CD4-positive, CD25-positive, alpha-beta regulatory T cell (primary cell): ENCODE measurements at regions not wholly inside any gene's neighbourhood (a gene's known extent, or its start where the extent isn't known, plus 50 kb on each side); places are given as distances from the start of the nearest gene placed in this dataset.

Source experiments
- ATAC-seq, 2 donors: fragments of 150-1000 bp; cut with Tn5 transposase; one replicate each; pipeline ENCODE4 v1.10.0; 2021; ENCODE audit warnings: low read depth in 2 of 2, moderate number of reproducible peaks in 2 of 2, moderate library complexity in 1 of 2
- DNase-seq, 3 donors: peaks; one replicate each; pipeline versions ENCODE4 v3.0.0 to v3.0.0-alpha.2; 2012 to 2022; ENCODE audit warnings: mixed read lengths in 1 of 3
- H3K27ac ChIP-seq: one replicate; pipeline ENCODE4 v1.7.0; 2013; ENCODE audit warnings: mild to moderate bottlenecking, low read length; ENCODE audit not compliant: insufficient read depth, poor library complexity, severe bottlenecking
- H3K27me3 ChIP-seq: one replicate; pipeline ENCODE4 v1.7.0; 2013; ENCODE audit warnings: low read length; ENCODE audit not compliant: control insufficient read depth, insufficient read depth
- H3K36me3 ChIP-seq: one replicate; pipeline ENCODE4 v1.7.0; 2013; ENCODE audit warnings: mild to moderate bottlenecking, low read length, moderate library complexity; ENCODE audit not compliant: control insufficient read depth, insufficient read depth
- H3K4me1 ChIP-seq: 2 replicates; pipeline ENCODE4 v1.7.0; 2013; ENCODE audit warnings: mild to moderate bottlenecking, low read length; ENCODE audit not compliant: insufficient read depth, control insufficient read depth, poor library complexity, severe bottlenecking
- H3K4me3 ChIP-seq: one replicate; pipeline ENCODE4 v1.7.0; 2013; ENCODE audit warnings: low read depth, mild to moderate bottlenecking, low read length, moderate library complexity
- H3K9me3 ChIP-seq, 2 experiments: 1 replicate in 1 of 2; 2 replicates in 1 of 2; pipeline ENCODE4 v1.7.0; 2013; ENCODE audit warnings: low read length in 2 of 2, mild to moderate bottlenecking in 1 of 2, moderate library complexity in 1 of 2; ENCODE audit not compliant: control insufficient read depth in 2 of 2
- H3K27ac Mint-ChIP-seq, 3 donors: one replicate each; pipeline ENCODE4 v1.8.0; 2020 to 2022; ENCODE audit warnings: mild to moderate bottlenecking in 3 of 3, mixed read lengths in 3 of 3, moderate library complexity in 2 of 3
- H3K27me3 Mint-ChIP-seq: one replicate; pipeline ENCODE4 v1.8.0; 2022; ENCODE audit warnings: mild to moderate bottlenecking, mixed read lengths
- H3K36me3 Mint-ChIP-seq: one replicate; pipeline ENCODE4 v1.8.0; 2020; ENCODE audit warnings: mixed read lengths
- H3K4me1 Mint-ChIP-seq, 4 donors: one replicate each; pipeline ENCODE4 v1.8.0; 2020 to 2022; ENCODE audit warnings: mixed read lengths in 4 of 4, mild to moderate bottlenecking in 1 of 4
- H3K4me3 Mint-ChIP-seq, 4 donors: one replicate each; pipeline ENCODE4 v1.8.0; 2020 to 2022; ENCODE audit warnings: mild to moderate bottlenecking in 4 of 4, mixed read lengths in 4 of 4, moderate library complexity in 3 of 4
- H3K9me3 Mint-ChIP-seq, 7 donors: one replicate each; pipeline ENCODE4 v1.8.0; 2020 to 2022; ENCODE audit warnings: mixed read lengths in 7 of 7, mild to moderate bottlenecking in 3 of 7, moderate library complexity in 2 of 7

DNA sequence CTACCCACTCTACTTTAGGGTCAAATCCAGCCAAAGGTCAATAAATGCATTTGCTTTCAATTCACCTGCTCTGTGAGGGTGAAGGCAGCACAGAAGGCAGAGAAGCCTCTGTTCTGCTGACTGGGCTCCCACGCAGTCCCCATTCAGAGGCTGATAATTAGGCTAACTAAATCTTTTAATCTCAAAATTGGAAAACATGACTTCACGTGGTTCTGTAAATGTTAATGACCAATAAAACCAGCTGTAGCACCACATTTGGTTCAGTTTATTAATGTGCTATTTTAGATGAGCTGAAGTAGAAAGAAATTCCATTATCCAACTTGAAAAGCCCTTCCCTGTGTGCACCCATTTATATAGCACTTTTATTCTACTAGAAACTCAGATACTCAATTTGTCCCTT lies 310.6 kb downstream of the C1D start:
- ATAC-seq, result no peak
- peaks cover 5% of the 10 kb centered on the region for H3K27me3 Mint-ChIP-seq

DNA sequence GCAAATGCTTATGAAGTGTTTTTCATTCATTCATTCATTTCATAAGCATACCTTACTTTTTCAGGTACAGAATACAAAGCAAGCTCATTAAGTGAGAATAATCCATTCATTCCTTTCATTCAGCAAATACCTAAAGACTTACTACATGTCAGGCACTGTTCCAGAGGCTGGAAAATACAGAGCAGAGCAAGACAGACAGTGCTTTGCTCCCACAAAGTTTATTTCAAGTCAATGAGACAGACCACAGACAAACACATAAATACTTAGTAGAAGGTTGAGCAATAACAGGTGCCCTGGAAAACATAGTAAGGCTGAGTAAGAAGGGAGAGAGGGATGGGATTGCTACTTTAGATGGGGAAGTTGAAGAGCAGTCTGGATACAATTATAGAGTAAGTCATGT lies 309.8 kb downstream of the C1D start:
- H3K27me3 Mint-ChIP-seq, result peaks cover under 1% of the 10 kb centered on the region
- H3K27me3 ChIP-seq, result no peaks in the 10 kb centered on the region
- no peak overlapping the region for H3K27ac Mint-ChIP-seq
- no peaks in the 10 kb centered on the region for H3K4me1 Mint-ChIP-seq
- no peak overlapping the region for H3K27ac ChIP-seq
- no peaks in the 10 kb centered on the region for H3K4me1 ChIP-seq
- no peaks in the 10 kb centered on the region for H3K36me3 ChIP-seq
- H3K4me3 ChIP-seq, result no peak overlapping the region
- ATAC-seq, result no peak
- DNase-seq, result no peak
- H3K9me3 Mint-ChIP-seq, result peaks cover 0 to 6% (median 1%) of the 10 kb centered on the region in 7 donors
- H3K9me3 ChIP-seq, result no peaks in the 10 kb centered on the region
- H3K36me3 Mint-ChIP-seq, result no peaks in the 10 kb centered on the region
- H3K4me3 Mint-ChIP-seq, result no peak overlapping the region

More for the DNA sequence above, 310.6 kb downstream of the C1D start:
- H3K4me3 Mint-ChIP-seq, result no peak overlapping the region
- H3K4me1 Mint-ChIP-seq, result no peaks in the 10 kb centered on the region
- Histone ChIP-seq H3K4me1 (no peaks in the 10 kb centered on the region), H3K27me3 (no peaks in the 10 kb centered on the region), H3K4me3 (no peak overlapping the region), H3K27ac (no peak overlapping the region), H3K9me3 (no peaks in the 10 kb centered on the region), H3K36me3 (no peaks in the 10 kb centered on the region)
- peaks cover 0 to 5% (median 1%) of the 10 kb centered on the region in 7 donors for H3K9me3 Mint-ChIP-seq
- no peak overlapping the region for H3K27ac Mint-ChIP-seq
- H3K36me3 Mint-ChIP-seq, result no peaks in the 10 kb centered on the region
- DNase-seq, result no peak

GRCh38 chr2:67755156-67755882 lies 307.5 kb downstream of the C1D start:
- H3K27me3 Mint-ChIP-seq, result no peaks in the 10 kb centered on the region
- ATAC-seq, result no peak
- no peak for DNase-seq
- Histone ChIP-seq H3K27me3 (no peaks in the 10 kb centered on the region), H3K9me3 (no peaks in the 10 kb centered on the region), H3K4me3 (no peak overlapping the region), H3K27ac (no peak overlapping the region), H3K4me1 (no peaks in the 10 kb centered on the region), H3K36me3 (no peaks in the 10 kb centered on the region)
- peaks cover 0 to 8% (median 1%) of the 10 kb centered on the region in 7 donors for H3K9me3 Mint-ChIP-seq
- H3K27ac Mint-ChIP-seq, result no peak overlapping the region
- H3K4me3 Mint-ChIP-seq, result no peak overlapping the region
- no peaks in the 10 kb centered on the region for H3K4me1 Mint-ChIP-seq
- no peaks in the 10 kb centered on the region for H3K36me3 Mint-ChIP-seq

GRCh38 chr2:67760995-67761394 lies 301.8 kb downstream of the C1D start:
- no peaks in the 10 kb centered on the region for H3K36me3 ChIP-seq
- Mint-ChIP-seq H3K9me3 (peaks cover 0 to 7% (median 0%) of the 10 kb centered on the region in 7 donors), H3K27ac (no peak overlapping the region), H3K27me3 (no peaks in the 10 kb centered on the region), H3K4me1 (no peaks in the 10 kb centered on the region), H3K36me3 (no peaks in the 10 kb centered on the region), H3K4me3 (no peak overlapping the region)
- H3K27ac ChIP-seq, result no peak overlapping the region
- no peak for ATAC-seq
- H3K4me3 ChIP-seq, result no peak overlapping the region
- DNase-seq, result no peak
- H3K9me3 ChIP-seq, result no peaks in the 10 kb centered on the region
- H3K27me3 ChIP-seq, result no peaks in the 10 kb centered on the region
- H3K4me1 ChIP-seq, result no peaks in the 10 kb centered on the region

GRCh38 chr2:67771380-67771779 lies 291.4 kb downstream of the C1D start:
- H3K9me3 ChIP-seq, result no peaks in the 10 kb centered on the region
- H3K36me3 ChIP-seq, result no peaks in the 10 kb centered on the region
- no peak overlapping the region for H3K27ac ChIP-seq
- H3K4me3 Mint-ChIP-seq, result no peak overlapping the region
- no peak overlapping the region for H3K27ac Mint-ChIP-seq
- H3K36me3 Mint-ChIP-seq, result no peaks in the 10 kb centered on the region
- DNase-seq (no peak), ATAC-seq (no peak)
- H3K4me1 ChIP-seq, result no peaks in the 10 kb centered on the region
- H3K4me1 Mint-ChIP-seq, result no peaks in the 10 kb centered on the region
- peaks cover 2% of the 10 kb centered on the region for H3K27me3 ChIP-seq
- no peak overlapping the region for H3K4me3 ChIP-seq
- peaks cover 0 to 6% (median 0%) of the 10 kb centered on the region in 7 donors for H3K9me3 Mint-ChIP-seq
- H3K27me3 Mint-ChIP-seq, result peaks cover 4% of the 10 kb centered on the region

DNA sequence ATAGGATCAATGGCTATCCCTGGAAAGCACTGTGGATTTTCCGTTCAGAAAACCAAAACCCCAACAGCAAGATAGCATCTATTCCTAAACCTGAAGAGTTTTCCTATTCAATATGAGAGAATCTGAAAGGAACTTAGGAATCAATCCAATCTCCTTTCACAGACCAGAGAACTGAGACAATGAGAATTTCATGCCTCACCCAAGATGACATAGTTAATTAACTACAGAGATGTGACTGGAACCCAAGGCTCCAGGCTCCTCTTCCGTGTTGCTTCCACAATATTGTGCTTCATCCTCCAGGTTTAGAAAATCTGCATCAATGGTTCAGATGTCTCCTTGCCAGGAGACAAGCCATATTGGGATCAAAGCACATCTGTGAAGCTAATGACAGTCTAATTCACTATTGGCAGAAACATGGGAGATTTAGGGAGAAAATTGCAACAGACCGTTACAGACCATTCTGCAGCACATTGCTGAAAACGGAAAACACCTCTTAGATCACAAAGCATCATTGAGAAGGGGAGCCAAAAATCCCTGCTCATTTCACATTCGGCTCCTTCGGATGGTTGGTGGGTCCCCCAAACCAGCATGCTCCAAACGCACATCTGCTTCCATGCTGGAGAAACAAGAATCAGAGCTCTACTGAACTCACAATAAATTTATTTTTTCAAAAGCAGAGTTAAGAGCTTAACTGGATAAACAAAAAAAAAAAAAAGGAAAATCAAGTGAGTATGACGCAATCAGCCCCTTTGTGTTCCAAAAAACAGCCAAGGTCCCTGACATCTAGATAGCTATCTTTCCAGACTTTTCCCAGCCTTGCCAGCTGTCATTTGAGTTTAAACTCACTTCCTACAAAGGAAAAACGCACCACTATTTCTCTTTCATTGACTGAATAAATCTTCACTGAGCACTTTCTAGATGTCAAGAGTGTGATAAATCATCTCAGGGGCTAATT lies 290.3 kb downstream of the C1D start:
- Mint-ChIP-seq H3K4me3 (no peak overlapping the region), H3K9me3 (peaks cover 0 to 6% (median 0%) of the 10 kb centered on the region in 7 donors)
- ATAC-seq, result no peak

GRCh38 chr2:67773851-67774250 lies 289.0 kb downstream of the C1D start:
- H3K27me3 Mint-ChIP-seq, result no peaks in the 10 kb centered on the region
- H3K4me3 Mint-ChIP-seq, result no peak overlapping the region
- H3K9me3 Mint-ChIP-seq, result peaks cover 0 to 5% (median 0%) of the 10 kb centered on the region in 7 donors
- no peaks in the 10 kb centered on the region for H3K4me1 ChIP-seq
- H3K27ac Mint-ChIP-seq, result no peak overlapping the region
- no peak overlapping the region for H3K4me3 ChIP-seq
- ATAC-seq (no peak), DNase-seq (no peak)
- no peaks in the 10 kb centered on the region for H3K9me3 ChIP-seq
- no peaks in the 10 kb centered on the region for H3K36me3 ChIP-seq
- H3K36me3 Mint-ChIP-seq, result no peaks in the 10 kb centered on the region
- peaks cover 2% of the 10 kb centered on the region for H3K27me3 ChIP-seq
- no peaks in the 10 kb centered on the region for H3K4me1 Mint-ChIP-seq
- H3K27ac ChIP-seq, result no peak overlapping the region

More for the DNA sequence above, 290.3 kb downstream of the C1D start:
- H3K4me1 ChIP-seq, result no peaks in the 10 kb centered on the region
- no peaks in the 10 kb centered on the region for H3K9me3 ChIP-seq
- peaks cover 2% of the 10 kb centered on the region for H3K27me3 ChIP-seq
- H3K27ac Mint-ChIP-seq, result no peak overlapping the region
- no peaks in the 10 kb centered on the region for H3K36me3 Mint-ChIP-seq
- H3K4me1 Mint-ChIP-seq, result no peaks in the 10 kb centered on the region
- H3K27me3 Mint-ChIP-seq, result peaks cover 2% of the 10 kb centered on the region
- H3K27ac ChIP-seq, result no peak overlapping the region
- DNase-seq, result no peak
- no peak overlapping the region for H3K4me3 ChIP-seq
- H3K36me3 ChIP-seq, result no peaks in the 10 kb centered on the region
